Amniotic epithelial cell (primary cell): ENCODE measurements at regions not wholly inside any gene's neighbourhood (a gene's known extent, or its start where the extent isn't known, plus 50 kb on each side); places are given as distances from the start of the nearest gene placed in this dataset.
"Not testable (repeated sequence)": the region's sequence is repeated elsewhere in the genome, so short reads cannot be mapped to it uniquely, and the experiment has no call there.

Experiments
- DNase-seq: peaks from one replicate; pipeline ENCODE4 v3.0.0-alpha.2; 2010; ENCODE audit warnings: low read depth

DNA sequence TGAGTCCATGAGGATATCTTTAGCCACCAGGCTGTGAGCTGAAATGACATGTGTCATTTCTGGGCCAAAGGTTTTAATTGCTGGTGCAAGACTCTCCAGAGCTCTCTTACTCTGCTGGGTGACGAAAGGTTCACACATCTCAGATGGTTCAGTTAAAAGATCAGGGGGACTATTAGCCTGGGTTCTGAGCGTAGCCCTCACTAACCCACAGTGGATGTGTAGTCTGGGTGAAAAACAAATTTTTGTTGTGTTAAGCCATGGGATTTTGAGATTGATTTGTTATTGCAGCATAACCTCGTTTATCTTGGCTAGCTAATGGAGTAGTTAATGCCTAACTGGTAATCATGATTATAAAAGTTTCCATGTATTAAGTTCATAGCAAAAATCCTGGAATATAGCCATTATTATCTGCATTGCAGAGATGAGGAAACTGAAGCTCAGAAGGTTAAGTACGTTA is 251.5 kb downstream of the RMST start:
- DNase-seq = no peak

DNA sequence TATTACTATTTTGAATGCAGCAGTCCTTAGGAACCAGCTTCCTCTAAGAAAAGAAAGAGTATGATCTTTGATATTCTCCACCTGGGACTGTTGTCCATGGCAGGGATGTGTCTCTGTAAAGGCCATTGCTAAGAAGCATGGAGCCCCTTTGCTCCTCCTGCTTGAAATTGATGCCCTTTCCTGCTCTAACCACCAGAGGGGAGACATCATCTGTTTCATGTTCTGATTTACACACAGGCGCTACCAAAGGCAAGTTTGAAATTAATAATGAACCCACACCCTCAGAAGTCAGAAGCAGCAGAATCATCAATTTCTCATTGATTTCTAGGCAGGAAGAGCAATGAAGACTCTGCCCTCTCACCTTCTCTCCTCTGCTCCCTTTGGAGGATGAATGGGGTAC is 253.8 kb downstream of the RMST start:
- no peak for DNase-seq

DNA sequence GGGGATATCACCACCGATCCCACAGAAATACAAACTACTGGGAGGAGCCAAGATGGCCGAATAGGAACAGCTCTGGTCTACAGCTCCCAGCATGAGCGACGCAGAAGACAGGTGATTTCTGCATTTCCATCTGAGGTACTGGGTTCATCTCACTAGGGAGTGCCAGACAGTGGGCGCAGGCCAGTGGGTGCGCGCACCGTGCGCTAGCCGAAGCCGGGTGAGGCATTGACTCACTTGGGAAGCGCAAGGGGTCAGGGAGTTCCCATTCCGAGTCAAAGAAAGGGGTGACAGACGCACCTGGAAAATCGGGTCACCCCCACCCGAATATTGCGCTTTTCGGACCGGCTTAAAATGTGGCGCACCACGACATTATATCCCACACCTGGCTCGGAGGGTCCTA is 261.2 kb downstream of the RMST start:
- not testable (repeated sequence) for DNase-seq

DNA sequence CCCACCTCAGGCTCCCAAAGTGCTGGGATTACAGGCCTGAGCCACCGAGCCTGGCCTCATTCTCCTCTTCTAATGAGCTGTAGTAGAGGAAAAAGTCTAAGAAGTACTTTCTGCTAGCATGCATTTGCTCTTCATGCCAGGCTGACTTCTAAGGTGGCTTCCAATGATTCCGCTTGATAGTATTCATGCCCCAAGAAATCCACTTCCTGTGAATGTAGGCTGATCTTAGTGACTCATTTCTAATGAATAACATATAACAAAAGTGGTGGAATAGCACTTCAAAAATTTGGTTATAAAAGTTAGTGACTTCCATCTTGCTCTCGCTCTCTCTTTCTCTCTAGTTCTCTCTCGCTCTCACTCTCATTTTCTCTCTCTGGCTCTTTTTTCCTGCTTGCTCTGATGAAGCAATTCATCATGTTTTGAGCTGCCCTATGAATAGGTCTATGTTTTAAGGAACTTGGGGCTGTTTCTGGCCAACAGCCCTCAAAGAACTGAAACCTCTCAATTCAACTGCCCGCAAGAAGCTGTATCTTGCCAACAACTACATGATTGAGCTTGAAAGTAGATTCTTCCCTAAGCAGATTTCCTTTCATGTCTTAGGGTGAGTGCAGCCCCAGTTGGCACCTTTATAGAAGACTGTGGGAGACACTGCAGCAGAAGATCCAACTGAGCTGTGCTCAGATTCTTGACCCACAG is 282.9 kb downstream of the RMST start:
- no peak for DNase-seq

DNA sequence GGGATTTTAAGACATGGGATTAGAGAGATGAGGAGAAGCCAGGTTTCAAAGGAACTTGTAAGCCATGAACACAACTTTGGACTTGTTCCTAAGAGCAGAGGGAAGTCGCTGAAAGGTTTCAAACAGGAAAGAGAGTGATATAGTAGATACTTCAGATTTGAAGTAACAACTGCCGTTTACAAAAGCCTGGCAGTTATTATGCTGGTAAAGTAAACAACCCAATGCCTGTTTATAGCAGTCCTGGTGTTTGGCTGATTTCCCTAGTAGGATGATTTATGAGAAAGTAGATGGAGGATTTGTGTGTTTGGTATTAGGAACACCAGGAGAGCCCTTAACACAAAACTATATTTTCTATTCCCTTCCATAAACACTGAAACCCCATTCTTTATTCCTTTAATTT is 285.7 kb downstream of the RMST start:
- DNase-seq = no peak

DNA sequence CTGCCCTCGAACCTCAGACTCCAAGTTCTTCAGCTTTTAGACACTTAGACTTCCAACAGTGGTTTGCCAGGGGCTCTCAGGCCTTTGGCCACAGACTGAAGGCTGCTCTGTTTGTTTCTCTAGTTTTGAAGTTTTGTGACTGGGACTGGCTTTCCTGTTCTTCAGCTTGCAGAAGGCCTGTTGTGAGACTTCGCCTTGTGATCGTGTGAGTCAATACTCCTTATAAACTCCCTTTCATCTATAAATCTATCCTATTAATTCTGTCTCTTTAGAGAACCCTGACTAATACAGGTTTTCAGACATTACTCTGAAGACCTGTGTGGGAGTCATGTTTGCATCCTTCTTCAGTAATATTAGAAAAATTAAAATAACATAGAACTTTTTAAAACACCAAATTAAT is 289.1 kb downstream of the RMST start:
- no peak for DNase-seq

DNA sequence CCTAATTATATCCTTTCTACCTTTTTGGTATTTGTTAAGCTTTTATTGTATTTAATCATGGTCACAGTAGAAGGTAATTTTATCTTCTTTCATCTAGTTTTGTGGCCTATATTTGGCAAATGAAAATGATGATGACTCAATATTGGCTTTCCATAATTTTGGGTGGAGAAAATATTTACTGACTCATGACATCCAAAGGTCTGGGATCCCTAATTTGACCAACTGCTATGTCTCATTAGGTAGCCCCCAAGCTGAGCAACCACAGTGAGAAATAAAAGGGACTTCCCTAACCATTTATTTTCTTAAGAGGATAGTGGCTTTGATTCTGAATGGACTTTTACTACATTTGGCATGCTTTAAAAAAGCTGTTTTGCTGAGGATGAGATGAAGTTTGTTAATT is 289.5 kb downstream of the RMST start:
- no peak for DNase-seq

DNA sequence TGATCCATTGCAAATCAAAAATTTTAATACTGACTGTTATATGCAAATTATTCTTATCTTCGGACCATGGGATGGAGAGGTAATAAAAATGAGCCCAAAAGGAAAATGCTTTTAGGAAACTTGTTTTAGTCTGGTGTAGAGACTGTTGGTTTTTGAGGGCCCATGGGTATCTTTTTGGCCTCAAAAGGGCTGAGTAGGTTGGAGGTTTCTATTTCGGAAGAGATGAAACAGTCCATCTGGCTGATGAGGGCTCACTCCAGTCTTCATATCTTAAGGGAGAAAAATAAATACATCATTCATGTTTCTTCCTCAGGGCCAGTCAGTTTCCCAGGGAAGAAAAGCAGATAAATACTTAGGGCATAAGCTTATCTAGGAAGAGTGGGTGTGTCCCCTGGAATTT is 290.7 kb downstream of the RMST start:
- DNase-seq = no peak

DNA sequence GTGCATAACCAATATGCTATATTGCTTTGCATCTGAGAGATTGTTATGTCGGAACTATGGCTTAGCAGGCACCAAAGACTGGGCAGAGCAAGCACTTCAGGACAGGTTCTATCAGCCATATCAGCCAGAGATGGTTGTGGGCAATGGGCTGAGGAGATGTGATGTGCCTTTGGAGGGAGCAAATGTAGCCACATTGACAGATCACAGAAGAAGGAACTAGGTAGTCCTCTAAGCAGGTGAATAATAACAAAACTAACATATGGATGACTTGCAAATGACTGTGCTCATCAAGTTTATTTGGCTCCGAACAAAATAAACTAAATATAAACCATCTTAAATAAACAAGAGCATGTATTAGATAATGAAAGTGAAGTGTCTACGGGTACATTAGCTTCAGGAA is 291.7 kb downstream of the RMST start:
- DNase-seq = no peak

DNA sequence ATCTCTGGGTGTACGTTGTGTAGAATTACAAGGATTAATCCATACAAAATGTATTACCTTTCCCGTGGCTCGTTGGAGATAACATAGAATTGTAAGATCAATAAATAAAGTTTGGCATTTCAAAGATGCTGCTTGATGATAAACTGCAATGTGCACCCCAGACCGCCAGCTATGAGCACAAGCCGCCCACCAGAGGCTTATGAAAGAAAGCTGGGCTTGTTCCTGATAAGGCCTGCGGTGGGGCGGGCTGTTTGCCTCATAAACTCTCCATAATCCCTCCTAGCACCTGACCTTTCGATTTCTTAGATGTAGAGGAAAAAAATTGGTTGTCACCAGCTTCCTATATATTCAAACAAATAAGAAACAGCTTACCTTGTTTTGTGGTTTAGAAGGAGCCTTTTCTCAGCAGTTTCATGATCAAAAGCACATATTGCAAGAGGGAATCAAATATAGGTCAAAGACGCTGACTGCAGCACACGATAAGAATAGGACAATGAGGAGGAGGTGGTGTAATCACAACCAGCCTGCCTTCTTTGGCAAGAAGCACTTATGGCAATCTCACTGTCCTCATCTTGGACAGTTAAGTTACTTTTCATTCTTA is 293.6 kb downstream of the RMST start:
- DNase-seq = no peak

DNA sequence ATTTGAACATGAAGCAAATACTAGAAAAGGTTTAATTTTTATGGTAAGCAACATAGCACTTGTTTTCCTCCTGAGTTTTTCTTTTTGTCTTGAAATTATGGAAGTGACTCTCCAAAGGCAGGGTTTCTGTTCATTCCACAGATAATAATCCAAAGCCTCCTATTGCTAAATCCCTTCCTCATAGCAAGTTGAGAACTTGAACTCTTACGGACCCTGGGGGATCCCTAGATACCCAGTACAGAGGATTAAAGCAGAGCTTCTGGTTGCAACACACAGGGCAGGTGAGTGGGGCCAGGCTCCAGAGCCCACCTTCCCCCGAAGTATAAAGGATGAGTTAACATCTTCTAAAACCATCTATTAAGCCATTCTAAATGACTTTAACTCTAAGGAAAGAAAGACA is 294.1 kb downstream of the RMST start:
- DNase-seq = no peak

DNA sequence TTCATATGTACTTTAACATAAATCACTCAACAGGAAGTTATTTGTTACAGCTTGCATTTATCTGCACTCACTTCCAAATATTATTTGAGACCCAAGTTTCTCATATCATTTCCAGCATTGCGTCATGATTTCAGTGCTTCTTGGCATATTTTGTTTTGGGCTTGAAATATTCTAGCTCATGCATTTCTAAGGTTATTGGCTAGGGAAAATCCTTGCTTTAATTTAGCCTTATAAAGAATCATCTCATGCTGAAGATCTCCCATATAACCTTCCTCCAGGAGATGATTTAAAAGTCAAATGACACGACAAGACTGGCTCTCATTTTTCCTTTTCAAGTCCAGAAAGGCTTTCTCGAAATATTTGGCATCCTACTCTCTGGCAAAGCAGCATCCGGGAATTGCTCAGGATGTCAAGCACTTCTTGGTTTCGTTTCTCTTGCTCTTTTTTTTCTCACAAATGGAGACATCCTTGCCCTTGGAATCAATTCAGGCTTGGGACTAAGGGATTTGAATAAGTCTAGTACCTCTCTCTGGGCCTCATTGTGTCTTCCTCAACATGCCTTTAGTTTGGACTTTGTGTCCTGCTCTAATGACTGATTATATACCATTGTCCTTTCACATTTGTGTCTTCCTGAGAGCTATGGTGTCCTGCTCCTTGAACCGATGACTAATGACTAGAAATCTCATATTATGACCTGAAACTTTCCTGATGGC is 295.0 kb downstream of the RMST start:
- DNase-seq = no peak

DNA sequence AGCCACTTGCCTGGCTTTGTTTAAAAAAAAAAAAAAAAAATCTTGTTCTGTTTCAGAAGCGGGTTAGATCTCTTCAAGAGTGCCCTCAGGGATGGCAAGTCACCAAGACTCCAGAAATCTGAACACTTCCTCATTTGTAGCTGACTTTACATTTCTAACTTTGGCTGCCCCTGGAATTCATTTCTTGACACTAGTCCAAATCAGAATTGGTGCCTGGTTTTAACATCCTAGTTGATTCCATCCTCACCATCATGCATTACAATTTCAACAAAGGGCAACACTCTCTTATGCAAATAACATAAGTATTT is 295.5 kb downstream of the RMST start:
- DNase-seq = no peak

DNA sequence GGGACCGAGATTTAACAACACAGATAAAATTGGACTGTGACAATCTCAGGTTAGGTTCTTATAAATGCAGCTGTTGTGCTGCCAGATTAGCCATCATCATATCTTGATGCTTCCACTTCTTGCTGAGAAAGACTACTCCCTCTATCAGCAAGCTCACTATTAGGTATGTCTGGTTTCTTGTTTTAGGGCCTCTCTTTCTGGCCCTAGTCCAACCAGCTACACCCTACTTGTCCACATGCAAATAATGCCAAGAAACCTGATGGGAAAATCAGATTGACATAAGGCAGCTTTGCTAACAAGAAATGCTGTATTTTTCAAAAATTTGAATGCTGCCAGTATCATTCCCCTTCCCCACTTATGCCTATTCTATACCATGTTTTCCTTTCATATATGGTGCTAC is 296.0 kb downstream of the RMST start:
- DNase-seq = no peak

DNA sequence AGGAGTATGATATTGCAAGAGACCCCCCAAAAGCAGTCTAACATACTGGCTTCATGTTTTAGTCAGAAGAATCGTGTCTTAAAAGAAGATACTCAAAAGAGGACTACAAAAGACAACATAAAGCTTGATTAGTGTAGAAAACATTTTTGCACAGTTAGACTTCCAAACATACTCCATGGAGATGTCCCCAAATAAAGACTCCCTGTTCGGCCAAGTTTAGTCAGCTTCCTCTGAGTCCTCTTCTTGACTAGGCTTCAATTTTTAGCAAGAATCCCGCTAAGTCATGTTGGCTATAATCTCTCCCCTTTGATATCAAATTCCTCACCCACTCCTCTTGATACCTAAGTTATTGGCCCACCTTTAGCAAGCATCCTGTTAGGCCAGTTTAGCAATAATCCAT is 298.0 kb downstream of the RMST start:
- DNase-seq = no peak

DNA sequence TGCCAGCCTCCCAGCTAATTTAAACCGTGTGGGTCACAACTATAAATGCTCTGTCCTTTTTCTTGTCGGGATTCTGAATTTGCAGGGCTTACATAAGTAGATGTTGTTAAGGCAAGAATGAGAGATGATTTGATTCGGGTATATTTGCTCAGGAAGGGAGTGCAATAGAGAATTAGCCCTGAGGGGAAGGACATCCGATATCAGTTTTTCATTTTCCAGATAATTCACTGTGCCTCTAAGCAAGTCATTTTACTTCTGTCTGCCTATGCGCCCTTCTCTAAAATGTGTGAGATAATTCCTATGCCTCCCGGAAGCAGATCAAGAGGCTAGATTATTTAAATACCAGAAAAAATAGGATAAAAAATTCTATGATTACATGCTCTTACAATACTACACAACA is 300.5 kb downstream of the RMST start:
- DNase-seq = no peak

DNA sequence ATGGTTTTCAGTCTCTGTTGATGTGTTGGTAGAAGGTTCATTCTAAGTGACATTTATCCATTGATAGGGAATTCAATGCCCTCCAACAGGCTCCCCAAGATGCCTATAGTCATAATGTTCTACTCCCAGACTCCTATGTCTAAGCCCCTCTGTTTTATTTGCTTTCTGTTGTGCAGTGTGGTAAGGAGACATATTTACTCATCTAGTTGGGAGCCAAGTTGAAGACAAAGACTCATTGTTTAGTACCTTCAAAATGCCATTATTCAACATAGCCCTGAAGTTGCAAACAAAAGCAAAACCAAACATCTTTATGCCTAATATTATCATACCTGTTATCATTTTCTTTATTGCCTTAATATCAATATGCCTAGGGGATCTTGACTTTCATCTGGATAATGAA is 302.1 kb downstream of the RMST start:
- no peak for DNase-seq

DNA sequence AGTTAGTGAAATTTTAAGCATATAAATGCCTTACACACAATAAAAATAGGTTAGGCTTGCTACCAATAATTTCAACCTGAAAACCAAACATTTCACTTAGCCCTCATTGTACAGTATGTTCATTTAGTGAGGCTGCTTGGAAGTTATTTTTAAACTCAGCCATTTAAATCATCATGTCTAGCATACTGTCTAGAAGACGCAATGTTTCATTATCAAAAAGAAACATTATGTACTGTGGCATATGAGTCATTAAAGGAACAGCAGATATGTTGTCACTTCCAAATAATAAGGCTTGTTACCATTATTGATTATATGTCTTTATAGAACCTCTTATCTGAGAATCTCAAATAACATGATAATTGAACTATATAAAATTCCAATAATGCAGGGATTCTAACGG is 304.7 kb downstream of the RMST start:
- no peak for DNase-seq

DNA sequence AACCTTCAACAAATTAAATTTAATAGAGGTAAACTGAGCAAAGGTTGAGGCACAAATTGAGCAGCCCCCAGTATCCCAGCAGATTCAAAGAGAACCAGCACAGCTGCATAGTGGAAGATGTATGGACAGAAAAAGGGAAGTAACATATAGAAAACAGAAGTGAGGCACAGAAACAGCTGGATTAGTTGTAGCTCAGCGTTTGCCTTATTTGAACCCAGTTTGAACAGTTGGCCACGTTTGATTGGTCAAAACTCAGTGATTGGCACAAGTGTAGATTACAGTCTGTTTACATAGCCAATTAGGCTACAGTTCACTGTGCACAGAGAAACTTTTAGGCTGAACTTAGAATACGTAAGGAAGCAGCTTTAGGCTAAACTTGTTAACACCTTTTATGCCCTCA is 315.5 kb downstream of the RMST start:
- no peak for DNase-seq

DNA sequence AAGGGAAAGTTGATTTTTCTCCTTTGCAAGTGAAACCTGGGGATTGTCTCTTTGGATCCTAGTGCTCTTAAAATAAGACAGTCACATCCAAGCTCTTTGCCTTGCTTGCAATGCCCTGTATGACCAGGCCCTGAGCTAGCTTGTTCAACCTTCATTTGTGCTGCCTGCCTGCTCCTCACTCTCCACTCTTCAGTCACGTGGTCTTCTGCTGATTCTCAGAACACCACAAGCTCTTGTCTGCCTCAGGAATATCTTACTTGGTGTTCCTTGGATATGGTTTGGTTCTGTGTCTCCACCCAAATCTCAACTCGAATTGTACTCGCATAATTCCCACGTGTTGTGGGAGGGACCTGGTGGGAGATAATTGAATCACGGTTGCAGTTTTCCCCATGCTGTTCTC is 318.7 kb downstream of the RMST start:
- DNase-seq = no peak

DNA sequence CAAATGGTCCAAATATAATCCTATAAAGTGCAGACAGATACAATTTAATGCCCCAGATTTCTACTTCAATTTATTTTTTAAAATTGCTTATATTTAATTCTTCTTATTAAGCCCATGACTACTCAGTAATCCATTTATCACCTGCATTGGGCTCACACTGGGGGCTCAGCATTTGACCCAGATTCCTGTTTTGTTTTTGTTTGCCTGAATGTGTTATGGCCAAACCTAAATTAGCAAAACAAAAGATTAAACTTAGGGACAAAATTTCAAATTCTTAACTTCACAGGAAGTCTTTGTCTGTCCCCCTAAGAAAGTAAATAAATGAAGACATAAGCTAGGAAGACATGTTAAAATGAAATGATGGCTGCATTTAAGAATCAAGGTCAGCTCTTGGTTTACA is 322.3 kb downstream of the RMST start:
- DNase-seq = no peak

DNA sequence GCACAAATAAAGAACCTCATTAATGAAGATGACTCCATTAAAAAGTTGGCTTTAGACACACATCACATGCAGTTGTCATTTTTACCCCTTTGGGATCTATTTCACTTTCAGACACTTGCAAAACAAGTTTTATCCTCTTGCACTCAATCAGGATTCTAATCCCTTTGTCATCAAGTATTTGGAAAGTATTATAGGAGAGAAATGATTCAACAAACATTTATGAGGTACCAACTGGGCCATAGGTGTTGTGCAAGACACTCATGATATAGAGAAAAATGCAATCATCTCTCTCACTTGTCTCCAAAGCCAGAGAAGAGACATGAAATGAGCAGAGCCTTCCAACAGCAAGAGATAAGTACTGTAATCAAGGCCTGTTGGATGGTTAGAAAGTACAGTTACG is 327.7 kb downstream of the RMST start:
- DNase-seq = no peak

DNA sequence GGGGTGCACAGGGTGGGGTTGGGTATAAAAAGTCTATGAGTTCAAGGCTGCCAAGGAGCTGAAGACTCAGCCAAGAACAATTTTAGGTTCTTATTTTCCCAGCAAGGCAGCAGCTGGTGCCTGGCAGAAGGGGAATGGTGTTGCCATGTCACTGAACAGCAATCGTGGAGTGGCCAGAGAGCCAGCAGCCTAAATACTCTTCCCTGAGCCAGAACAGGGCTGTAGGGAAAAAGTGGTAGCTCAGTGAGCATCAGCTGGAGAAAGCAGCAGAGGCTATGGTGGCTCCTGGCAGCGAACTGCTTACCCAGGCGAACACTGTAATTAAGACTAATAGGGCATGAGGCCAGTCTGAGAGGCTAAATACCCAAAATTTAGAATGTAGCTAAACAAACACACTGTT is 334.9 kb downstream of the RMST start:
- DNase-seq = no peak

DNA sequence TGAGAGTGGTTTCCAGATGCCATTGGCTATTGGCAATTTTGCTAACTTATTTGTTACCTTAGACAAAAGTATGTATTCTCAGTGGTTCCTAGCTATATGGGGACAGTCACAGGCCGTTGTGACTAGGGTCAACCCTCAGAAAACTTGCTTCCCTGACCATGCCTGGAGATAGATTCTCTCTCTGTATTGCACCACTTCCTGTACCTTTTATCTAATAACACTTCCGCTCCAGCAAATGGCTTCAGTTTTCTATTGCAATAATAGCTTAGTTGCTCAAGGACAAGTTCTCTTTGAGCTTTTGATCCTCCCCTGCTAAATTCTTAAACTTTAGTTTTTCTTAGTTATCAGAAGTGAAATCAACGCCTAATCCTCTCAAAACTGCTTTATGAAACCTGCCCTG is 338.0 kb downstream of the RMST start:
- DNase-seq = no peak
